Mesenchymal stem cell (in vitro differentiated cells and primary cell): ENCODE measurements at regions not wholly inside any gene's neighbourhood (a gene's known extent, or its start where the extent isn't known, plus 50 kb on each side); places are given as distances from the start of the nearest gene placed in this dataset.

Experiments used
- DNase-seq: peaks from one replicate; pipeline ENCODE4 v3.0.0-alpha.2; 2013
- H2AFZ ChIP-seq: one replicate; pipeline ENCODE4 v1.6.1; 2013; ENCODE audit warnings: low read depth, mild to moderate bottlenecking, control low read depth, inconsistent platforms, low read length, moderate library complexity
- H2AK5ac ChIP-seq: 2 replicates; pipeline ENCODE4 v1.6.1; 2013; ENCODE audit warnings: low read length, moderate library complexity, mild to moderate bottlenecking, inconsistent platforms; ENCODE audit not compliant: severe bottlenecking
- H2BK120ac ChIP-seq: one replicate; pipeline ENCODE4 v1.6.1; 2013; ENCODE audit warnings: low read depth, mild to moderate bottlenecking, inconsistent platforms, low read length, moderate library complexity
- H2BK12ac ChIP-seq, 2 experiments: one replicate each; pipeline ENCODE4 v1.6.1; 2013; ENCODE audit warnings: inconsistent platforms in 2 of 2, low read length in 2 of 2, mild to moderate bottlenecking in 2 of 2, moderate library complexity in 2 of 2, control low read depth in 1 of 2
- H2BK15ac ChIP-seq: one replicate; pipeline ENCODE4 v1.6.1; 2013; ENCODE audit warnings: mild to moderate bottlenecking, low read depth, inconsistent platforms; ENCODE audit not compliant: poor library complexity, severe bottlenecking
- H2BK5ac ChIP-seq: 2 replicates; pipeline ENCODE4 v1.6.1; 2013; ENCODE audit warnings: low read depth, mild to moderate bottlenecking, low read length, control low read depth, inconsistent platforms; ENCODE audit not compliant: poor library complexity, severe bottlenecking
- H3K14ac ChIP-seq, 2 experiments: one replicate each; pipeline ENCODE4 v1.6.1; 2013; ENCODE audit warnings: inconsistent platforms in 2 of 2, low read length in 2 of 2, control low read depth in 1 of 2, mild to moderate bottlenecking in 1 of 2, moderate library complexity in 1 of 2
- H3K18ac ChIP-seq, 2 experiments: one replicate each; pipeline ENCODE4 v1.6.1; 2013; ENCODE audit warnings: inconsistent platforms in 2 of 2, low read length in 2 of 2, control low read depth in 1 of 2, low read depth in 1 of 2, mild to moderate bottlenecking in 1 of 2
- H3K23ac ChIP-seq, 2 experiments: one replicate each; pipeline ENCODE4 v1.6.1; 2013; ENCODE audit warnings: inconsistent platforms in 2 of 2, low read length in 2 of 2, mild to moderate bottlenecking in 2 of 2, moderate library complexity in 2 of 2, control low read depth in 1 of 2
- H3K27ac ChIP-seq: 2 replicates; pipeline ENCODE4 v1.5.1; 2013; ENCODE audit warnings: mild to moderate bottlenecking, moderate library complexity, low read length, control low read depth, inconsistent platforms; ENCODE audit not compliant: poor library complexity, severe bottlenecking
- H3K27me3 ChIP-seq, 2 experiments: 2 replicates each; pipeline versions ENCODE4 v1.6.1 to v1.7.0; 2013; ENCODE audit warnings: low read length in 2 of 2, mild to moderate bottlenecking in 2 of 2, moderate library complexity in 2 of 2, control low read depth in 1 of 2, inconsistent platforms in 1 of 2; ENCODE audit not compliant: control insufficient read depth in 1 of 2, insufficient read depth in 1 of 2
- H3K36me3 ChIP-seq, 2 experiments: 2 replicates each; pipeline versions ENCODE4 v1.6.1 to v1.7.0; 2013; ENCODE audit warnings: low read length in 2 of 2, control low read depth in 1 of 2, inconsistent platforms in 1 of 2, low read depth in 1 of 2, mild to moderate bottlenecking in 1 of 2; ENCODE audit not compliant: insufficient read depth in 2 of 2, control insufficient read depth in 1 of 2
- H3K4ac ChIP-seq, 2 experiments: one replicate each; pipeline ENCODE4 v1.6.1; 2013; ENCODE audit warnings: inconsistent platforms in 2 of 2, low read length in 2 of 2, mild to moderate bottlenecking in 2 of 2, moderate library complexity in 2 of 2, control low read depth in 1 of 2, low read depth in 1 of 2
- H3K4me1 ChIP-seq: 2 replicates; pipeline ENCODE4 v1.6.1; 2013; ENCODE audit warnings: low read depth, low read length, control low read depth; ENCODE audit not compliant: control insufficient read depth, insufficient read depth
- H3K4me2 ChIP-seq: 2 replicates; pipeline ENCODE4 v1.6.1; 2013; ENCODE audit warnings: low read length, mild to moderate bottlenecking, inconsistent platforms; ENCODE audit not compliant: poor library complexity, severe bottlenecking
- H3K4me3 ChIP-seq, 2 experiments: 2 replicates each; pipeline versions ENCODE4 v1.5.1 to v1.7.0; 2013; ENCODE audit warnings: low read length in 2 of 2, mild to moderate bottlenecking in 2 of 2, control low read depth in 1 of 2, low read depth in 1 of 2; ENCODE audit not compliant: insufficient read depth in 1 of 2
- H3K79me1 ChIP-seq: replicated peaks from 2 replicates; pipeline ENCODE4 v1.6.1; 2013; ENCODE audit warnings: mild to moderate bottlenecking, control low read depth, low read length, inconsistent platforms; ENCODE audit not compliant: poor library complexity, severe bottlenecking
- H3K9ac ChIP-seq: 2 replicates; pipeline ENCODE4 v1.7.0; 2013; ENCODE audit warnings: mild to moderate bottlenecking, low read length, moderate library complexity
- H3K9me3 ChIP-seq: 2 replicates; pipeline ENCODE4 v1.7.0; 2013; ENCODE audit warnings: mild to moderate bottlenecking, low read length; ENCODE audit not compliant: control insufficient read depth
- H4K8ac ChIP-seq: one replicate; pipeline ENCODE4 v1.6.1; 2013; ENCODE audit warnings: inconsistent platforms, mild to moderate bottlenecking, low read length, moderate library complexity
- H4K91ac ChIP-seq: one replicate; pipeline ENCODE4 v1.6.1; 2013; ENCODE audit warnings: mild to moderate bottlenecking, low read length, inconsistent platforms
- WGBS: methylation state at CpG from one replicate; pipeline ENCODE4 v1.1.7; 2013; ENCODE audit warnings: mixed read lengths; 5-methylcytosine and 5-hydroxymethylcytosine counted together

GRCh38 chr20:39553120-39553519 is 591.0 kb downstream of the DHX35 start:
- H3K27ac ChIP-seq, result no peak overlapping the region
- H2BK120ac ChIP-seq, result no peak overlapping the region
- H2AFZ ChIP-seq, result no peak overlapping the region
- no peak overlapping the region for H3K4me2 ChIP-seq
- H2AK5ac ChIP-seq, result no peak overlapping the region
- no peak overlapping the region for H2BK15ac ChIP-seq
- no peaks in the 10 kb centered on the region for H3K36me3 ChIP-seq
- no peaks in the 10 kb centered on the region for H3K4me1 ChIP-seq
- H3K23ac ChIP-seq, result no peak overlapping the region
- no peak overlapping the region for H3K18ac ChIP-seq
- H3K79me1 ChIP-seq, result no peaks in the 10 kb centered on the region
- WGBS, result 63% methylated on average over 2 of the region's 2 CpGs
- H3K27me3 ChIP-seq, result no peaks in the 10 kb centered on the region
- H3K4ac ChIP-seq, result no peak overlapping the region
- no peak overlapping the region for H2BK12ac ChIP-seq
- no peak overlapping the region for H3K4me3 ChIP-seq
- H3K9ac ChIP-seq, result no peak overlapping the region
- no peak for DNase-seq
- H4K91ac ChIP-seq, result no peak overlapping the region
- H4K8ac ChIP-seq, result no peak overlapping the region
- no peak overlapping the region for H2BK5ac ChIP-seq
- H3K9me3 ChIP-seq, result peaks cover 4% of the 10 kb centered on the region
- no peak overlapping the region for H3K14ac ChIP-seq

- Histone ChIP-seq H3K23ac (no peak overlapping the region), H3K14ac (no peak overlapping the region), H3K79me1 (no peaks in the 10 kb centered on the region), H3K4me3 (no peak overlapping the region), H3K27me3 (no peaks in the 10 kb centered on the region), H3K18ac (no peak overlapping the region), H2AK5ac (no peak overlapping the region), H4K91ac (no peak overlapping the region), H2BK5ac (no peak overlapping the region), H2BK12ac (no peak overlapping the region), H2BK120ac (no peak overlapping the region), H4K8ac (no peak overlapping the region), H3K4me1 (no peaks in the 10 kb centered on the region), H2BK15ac (no peak overlapping the region), H3K4me2 (no peak overlapping the region), H3K9ac (no peak overlapping the region), H2AFZ (no peak overlapping the region), H3K9me3 (peaks cover 4% of the 10 kb centered on the region), H3K4ac (no peak overlapping the region), H3K36me3 (no peaks in the 10 kb centered on the region), H3K27ac (no peak overlapping the region)
- 86% methylated on average over 8 of the region's 9 CpGs for WGBS
- no peak for DNase-seq
Measured at GRCh38 chr20:39549733-39550132, 587.6 kb downstream of the DHX35 start.

GRCh38 chr20:39547546-39548408 is 585.6 kb downstream of the DHX35 start:
- Histone ChIP-seq H3K4me2 (no peak overlapping the region), H4K91ac (no peak overlapping the region), H3K79me1 (no peaks in the 10 kb centered on the region), H3K14ac (no peak overlapping the region), H2AK5ac (no peak overlapping the region), H2BK5ac (no peak overlapping the region), H3K18ac (no peak overlapping the region), H3K4ac (no peak overlapping the region), H3K4me1 (no peaks in the 10 kb centered on the region), H3K27ac (no peak overlapping the region), H2BK15ac (no peak overlapping the region), H4K8ac (no peak overlapping the region), H3K4me3 (no peak overlapping the region), H3K9me3 (peaks cover 13% of the 10 kb centered on the region), H3K23ac (no peak overlapping the region), H3K27me3 (no peaks in the 10 kb centered on the region), H2AFZ (no peak overlapping the region), H2BK12ac (no peak overlapping the region), H3K9ac (no peak overlapping the region), H2BK120ac (no peak overlapping the region), H3K36me3 (no peaks in the 10 kb centered on the region)
- no peak for DNase-seq
- WGBS, result 73% methylated on average over 6 of the region's 6 CpGs

- Histone ChIP-seq H3K27me3 (no peaks in the 10 kb centered on the region), H3K79me1 (no peaks in the 10 kb centered on the region), H4K91ac (no peak overlapping the region), H2AFZ (no peak overlapping the region), H2BK120ac (no peak overlapping the region), H3K18ac (no peak overlapping the region), H3K36me3 (no peaks in the 10 kb centered on the region), H3K27ac (no peak overlapping the region), H2BK12ac (no peak overlapping the region), H2BK5ac (no peak overlapping the region), H3K14ac (no peak overlapping the region), H3K4ac (no peak overlapping the region), H2AK5ac (no peak overlapping the region), H2BK15ac (no peak overlapping the region), H3K4me3 (no peak overlapping the region), H3K4me2 (no peak overlapping the region), H3K9me3 (peaks cover 9% of the 10 kb centered on the region), H4K8ac (no peak overlapping the region), H3K23ac (no peak overlapping the region), H3K4me1 (no peaks in the 10 kb centered on the region), H3K9ac (no peak overlapping the region)
- WGBS, result no CpG with 5 or more reads among the region's 2 CpGs
- DNase-seq, result no peak
Measured at GRCh38 chr20:39541136-39541803, 579.1 kb downstream of the DHX35 start.
